ENCODE measurements at regions not wholly inside any gene's neighbourhood (a gene's known extent, or its start where the extent isn't known, plus 50 kb on each side); places are given as distances from the start of the nearest gene placed in this dataset.

GRCh38 chr13:69474011-69474685 is 633.5 kb upstream of the ATXN8OS start:
- no peak overlapping the region for H3K27ac ChIP-seq (ENCODE audit: low read length)
- TF ChIP-seq, protein P1, sequence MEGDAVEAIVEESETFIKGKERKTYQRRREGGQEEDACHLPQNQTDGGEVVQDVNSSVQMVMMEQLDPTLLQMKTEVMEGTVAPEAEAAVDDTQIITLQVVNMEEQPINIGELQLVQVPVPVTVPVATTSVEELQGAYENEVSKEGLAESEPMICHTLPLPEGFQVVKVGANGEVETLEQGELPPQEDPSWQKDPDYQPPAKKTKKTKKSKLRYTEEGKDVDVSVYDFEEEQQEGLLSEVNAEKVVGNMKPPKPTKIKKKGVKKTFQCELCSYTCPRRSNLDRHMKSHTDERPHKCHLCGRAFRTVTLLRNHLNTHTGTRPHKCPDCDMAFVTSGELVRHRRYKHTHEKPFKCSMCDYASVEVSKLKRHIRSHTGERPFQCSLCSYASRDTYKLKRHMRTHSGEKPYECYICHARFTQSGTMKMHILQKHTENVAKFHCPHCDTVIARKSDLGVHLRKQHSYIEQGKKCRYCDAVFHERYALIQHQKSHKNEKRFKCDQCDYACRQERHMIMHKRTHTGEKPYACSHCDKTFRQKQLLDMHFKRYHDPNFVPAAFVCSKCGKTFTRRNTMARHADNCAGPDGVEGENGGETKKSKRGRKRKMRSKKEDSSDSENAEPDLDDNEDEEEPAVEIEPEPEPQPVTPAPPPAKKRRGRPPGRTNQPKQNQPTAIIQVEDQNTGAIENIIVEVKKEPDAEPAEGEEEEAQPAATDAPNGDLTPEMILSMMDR (IDR thresholded peaks at IDR 0.05), result no peak
- Mint-ChIP-seq H3K9me3 (peaks cover 3 to 7% of the 10 kb centered on the region in 2 donors), H3K27ac (no peak overlapping the region), H3K36me3 (no peaks in the 10 kb centered on the region), H3K4me3 (no peak overlapping the region), H3K4me1 (no peaks in the 10 kb centered on the region), H3K27me3 (ENCODE audit: low read depth in 2 of 2) (no peaks in the 10 kb centered on the region)
- DNase-seq (no peak), ATAC-seq (no peak)
- H3K4me1 ChIP-seq (ENCODE audit: control insufficient read depth, insufficient read depth, low read length), result no peaks in the 10 kb centered on the region
- H3K36me3 ChIP-seq (ENCODE audit: control insufficient read depth, insufficient read depth, low read length), result no peaks in the 10 kb centered on the region
- no peaks in the 10 kb centered on the region for H3K27me3 ChIP-seq (ENCODE audit: control insufficient read depth, insufficient read depth, low read length)
- no peak overlapping the region for H3K4me3 ChIP-seq (ENCODE audit: low read length)
- intact Hi-C loops (cut with micrococcal nuclease), result loop anchor here (10.0 kb wide), 1 partner anchor 59 kb away; no protein-coding TSS in a partner anchor
- WGBS (ENCODE audit: insufficient coverage), result 86% methylated on average over 1 of the region's 2 CpGs
- no peaks in the 10 kb centered on the region for H3K9me3 ChIP-seq (ENCODE audit: control insufficient read depth, insufficient read depth, low read length)

- TF ChIP-seq, protein P1 (IDR thresholded peaks at IDR 0.05), result no peak
- H3K27me3 Mint-ChIP-seq (ENCODE audit: low read depth in 2 of 2), result no peaks in the 10 kb centered on the region
- H3K27ac Mint-ChIP-seq, result no peak overlapping the region
- WGBS (ENCODE audit: insufficient coverage), result 80% methylated on average over 1 of the region's 2 CpGs
- H3K4me1 ChIP-seq (ENCODE audit: control insufficient read depth, insufficient read depth, low read length), result no peaks in the 10 kb centered on the region
- no peaks in the 10 kb centered on the region for H3K36me3 ChIP-seq (ENCODE audit: control insufficient read depth, insufficient read depth, low read length)
- intact Hi-C loops (cut with micrococcal nuclease), result no loop called here
- H3K4me3 Mint-ChIP-seq, result no peak overlapping the region
- ATAC-seq (no peak), DNase-seq (no peak)
- no peaks in the 10 kb centered on the region for H3K36me3 Mint-ChIP-seq
- H3K27me3 ChIP-seq (ENCODE audit: control insufficient read depth, insufficient read depth, low read length), result no peaks in the 10 kb centered on the region
- H3K9me3 Mint-ChIP-seq, result peaks cover 5 to 21% of the 10 kb centered on the region in 2 donors
- no peak overlapping the region for H3K27ac ChIP-seq (ENCODE audit: low read length)
- H3K4me3 ChIP-seq (ENCODE audit: low read length), result no peak overlapping the region
- H3K9me3 ChIP-seq (ENCODE audit: control insufficient read depth, insufficient read depth, low read length), result peaks cover 2% of the 10 kb centered on the region
- no peaks in the 10 kb centered on the region for H3K4me1 Mint-ChIP-seq
Observed at GRCh38 chr13:69468624-69469023, 639.0 kb upstream of the ATXN8OS start.

- Mint-ChIP-seq H3K27me3 (ENCODE audit: low read depth in 2 of 2) (no peaks in the 10 kb centered on the region), H3K4me3 (no peak overlapping the region), H3K9me3 (peaks cover 6 to 21% of the 10 kb centered on the region in 2 donors), H3K36me3 (peaks cover 5% of the 10 kb centered on the region), H3K27ac (no peak overlapping the region), H3K4me1 (no peaks in the 10 kb centered on the region)
- Histone ChIP-seq H3K27ac (ENCODE audit: low read length) (no peak overlapping the region), H3K4me3 (ENCODE audit: low read length) (no peak overlapping the region), H3K27me3 (ENCODE audit: control insufficient read depth, insufficient read depth, low read length) (no peaks in the 10 kb centered on the region), H3K4me1 (ENCODE audit: control insufficient read depth, insufficient read depth, low read length) (no peaks in the 10 kb centered on the region), H3K36me3 (ENCODE audit: control insufficient read depth, insufficient read depth, low read length) (no peaks in the 10 kb centered on the region), H3K9me3 (ENCODE audit: control insufficient read depth, insufficient read depth, low read length) (peaks cover 4% of the 10 kb centered on the region)
- DNase-seq (no peak), ATAC-seq (no peak)
- intact Hi-C loops (cut with micrococcal nuclease), result no loop called here
- 95% methylated on average over 1 of the region's 2 CpGs for WGBS (ENCODE audit: insufficient coverage)
- TF ChIP-seq, protein P1 (IDR thresholded peaks at IDR 0.05), result no peak
Observed at GRCh38 chr13:69461397-69461796, 646.2 kb upstream of the ATXN8OS start.

DNA sequence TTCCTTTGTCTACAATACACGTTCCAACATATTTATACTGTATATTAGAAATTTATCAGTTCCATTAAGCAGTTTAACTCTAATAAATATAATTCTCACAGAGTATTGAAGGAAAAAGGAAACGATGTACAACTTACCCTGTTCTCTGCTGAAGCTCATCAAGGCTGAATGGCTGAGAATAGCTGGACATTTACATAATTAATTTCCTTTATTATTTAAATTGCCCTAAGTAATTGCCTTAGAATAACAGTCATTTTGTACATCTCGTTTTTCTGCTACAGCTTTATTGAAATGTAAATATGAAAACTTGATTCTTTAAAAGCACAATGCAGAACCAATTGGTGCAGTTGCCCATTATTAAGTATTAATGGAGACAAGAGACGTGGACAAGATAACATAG is 648.3 kb upstream of the ATXN8OS start:
- no peaks in the 10 kb centered on the region for H3K36me3 ChIP-seq (ENCODE audit: control insufficient read depth, insufficient read depth, low read length)
- no peak for DNase-seq
- H3K27me3 Mint-ChIP-seq (ENCODE audit: low read depth in 2 of 2), result no peaks in the 10 kb centered on the region

More for the DNA sequence above, 648.3 kb upstream of the ATXN8OS start:
- TF ChIP-seq, protein P1 (IDR thresholded peaks at IDR 0.05), result no peak
- H3K9me3 ChIP-seq (ENCODE audit: control insufficient read depth, insufficient read depth, low read length), result peaks cover 4% of the 10 kb centered on the region
- intact Hi-C loops (cut with micrococcal nuclease), result no loop called here
- 100% methylated on average over 1 of the region's 4 CpGs for WGBS (ENCODE audit: insufficient coverage)
- no peak for ATAC-seq
- no peaks in the 10 kb centered on the region for H3K4me1 ChIP-seq (ENCODE audit: control insufficient read depth, insufficient read depth, low read length)
- H3K36me3 Mint-ChIP-seq, result peaks cover 9% of the 10 kb centered on the region
- no peaks in the 10 kb centered on the region for H3K4me1 Mint-ChIP-seq
- H3K4me3 ChIP-seq (ENCODE audit: low read length), result no peak overlapping the region
- no peak overlapping the region for H3K27ac ChIP-seq (ENCODE audit: low read length)
- H3K27me3 ChIP-seq (ENCODE audit: control insufficient read depth, insufficient read depth, low read length), result no peaks in the 10 kb centered on the region
- no peak overlapping the region for H3K27ac Mint-ChIP-seq
- H3K9me3 Mint-ChIP-seq, result peaks cover 6 to 17% of the 10 kb centered on the region in 2 donors
- no peak overlapping the region for H3K4me3 Mint-ChIP-seq

All from natural killer cell (primary cell).